Fibroblast of lung (primary cell): ENCODE measurements at regions not wholly inside any gene's neighbourhood (a gene's known extent, or its start where the extent isn't known, plus 50 kb on each side); places are given as distances from the start of the nearest gene placed in this dataset.

Experiments
- DNase-seq, 2 donors: peaks; one replicate each; pipeline versions ENCODE4 v3.0.0 to v3.0.0-alpha.2; 2010; ENCODE audit warnings: low read depth in 2 of 2
- H2AFZ ChIP-seq: 2 replicates; pipeline ENCODE4 v1.5.1; 2012; ENCODE audit warnings: low read length, control low read depth, inconsistent platforms
- H3K27ac ChIP-seq: 2 replicates; pipeline ENCODE4 v1.5.1; 2011; ENCODE audit warnings: low read length, control low read depth; ENCODE audit not compliant: insufficient read depth
- H3K27me3 ChIP-seq: 2 replicates; pipeline ENCODE4 v1.5.1; 2011; ENCODE audit warnings: mild to moderate bottlenecking, low read length; ENCODE audit not compliant: control insufficient read depth, insufficient read depth
- H3K36me3 ChIP-seq: 2 replicates; pipeline ENCODE4 v1.5.1; 2011; ENCODE audit warnings: low read length; ENCODE audit not compliant: control insufficient read depth, insufficient read depth
- H3K4me1 ChIP-seq: 2 replicates; pipeline ENCODE4 v1.5.1; 2011; ENCODE audit warnings: low read length; ENCODE audit not compliant: control insufficient read depth, insufficient read depth; ENCODE audit errors: extremely low read depth
- H3K4me2 ChIP-seq: 2 replicates; pipeline ENCODE4 v1.5.1; 2011; ENCODE audit warnings: low read length, control low read depth; ENCODE audit not compliant: insufficient read depth; ENCODE audit errors: extremely low read depth
- H3K4me3 ChIP-seq, 4 experiments: fragments of 200-600 bp in 1 of 4; sonication (generic) in 1 of 4; replicated peaks in 1 of 4; 2 replicates each; pipeline ENCODE4 v1.5.1; 2011 to 2016; ENCODE audit warnings: low read length in 4 of 4, low read depth in 3 of 4, mild to moderate bottlenecking in 3 of 4, control low read depth in 2 of 4, inconsistent platforms in 1 of 4, mixed read lengths in 1 of 4; ENCODE audit not compliant: insufficient read depth in 1 of 4; ENCODE audit errors: control extremely low read depth in 1 of 4
- H3K79me2 ChIP-seq: 2 replicates; pipeline ENCODE4 v1.5.1; 2012; ENCODE audit warnings: mild to moderate bottlenecking, low read length, inconsistent platforms; ENCODE audit not compliant: control insufficient read depth, insufficient read depth
- H3K9ac ChIP-seq: 2 replicates; pipeline ENCODE4 v1.5.1; 2011; ENCODE audit warnings: mild to moderate bottlenecking, low read length, control low read depth; ENCODE audit not compliant: insufficient read depth
- H3K9me3 ChIP-seq: 2 replicates; pipeline ENCODE4 v1.5.1; 2012; ENCODE audit warnings: low read depth, low read length; ENCODE audit not compliant: control insufficient read depth, insufficient read depth
- H4K20me1 ChIP-seq: 2 replicates; pipeline ENCODE4 v1.5.1; 2011; ENCODE audit warnings: low read length; ENCODE audit not compliant: control insufficient read depth, insufficient read depth; ENCODE audit errors: extremely low read depth
- CTCF ChIP-seq, 2 donors: IDR thresholded peaks in 1 of 2; conservative IDR thresholded peaks in 1 of 2; 1 replicate in 1 of 2; 2 replicates in 1 of 2; pipeline ENCODE4 v1.5.1; 2011 to 2012; ENCODE audit warnings: low read length in 2 of 2, control low read depth in 1 of 2, inconsistent platforms in 1 of 2, low read depth in 1 of 2, mild to moderate bottlenecking in 1 of 2
- EZH2 ChIP-seq: IDR thresholded peaks from 2 replicates; pipeline ENCODE4 v1.5.1; 2012; ENCODE audit warnings: low read length, control low read depth, mild to moderate bottlenecking; ENCODE audit errors: missing control alignments

GRCh38 chr6:71721642-71722041 is 164.7 kb upstream of the RIMS1 start:
- peak in 1 of 2 donors; percentile 57 for DNase-seq
- Histone ChIP-seq H3K79me2 (no peaks in the 10 kb centered on the region), H4K20me1 (no peaks in the 10 kb centered on the region), H3K27me3 (no peaks in the 10 kb centered on the region), H3K9me3 (no peaks in the 10 kb centered on the region), H3K27ac (no peak overlapping the region), H3K9ac (no peak overlapping the region), H3K4me1 (no peaks in the 10 kb centered on the region), H2AFZ (no peak overlapping the region), H3K4me3 (no peak overlapping the region), H3K4me2 (no peak overlapping the region), H3K36me3 (no peaks in the 10 kb centered on the region)
- TF ChIP-seq EZH2 (no peak), CTCF (conservative IDR thresholded peaks at IDR 0.05 in 1 of 2, IDR thresholded peaks at IDR 0.05 in 1 of 2; ENCODE audit: low read depth in 1 of 2, low read length in 2 of 2) (no peak)

- Histone ChIP-seq H3K79me2 (no peaks in the 10 kb centered on the region), H3K36me3 (no peaks in the 10 kb centered on the region), H3K4me1 (no peaks in the 10 kb centered on the region), H3K9me3 (no peaks in the 10 kb centered on the region), H3K27me3 (no peaks in the 10 kb centered on the region), H3K9ac (no peak overlapping the region), H3K4me3 (no peak overlapping the region), H2AFZ (no peak overlapping the region), H4K20me1 (no peaks in the 10 kb centered on the region), H3K27ac (no peak overlapping the region), H3K4me2 (no peak overlapping the region)
- TF ChIP-seq CTCF (conservative IDR thresholded peaks at IDR 0.05 in 1 of 2, IDR thresholded peaks at IDR 0.05 in 1 of 2; ENCODE audit: low read depth in 1 of 2, low read length in 2 of 2) (no peak), EZH2 (no peak)
- no peak for DNase-seq
These were observed 163.6 kb upstream of the RIMS1 start for GRCh38 chr6:71722736-71723135.

- Histone ChIP-seq H3K79me2 (no peaks in the 10 kb centered on the region), H3K9ac (no peak overlapping the region), H3K36me3 (no peaks in the 10 kb centered on the region), H2AFZ (no peak overlapping the region), H3K27ac (no peak overlapping the region), H3K4me3 (no peak overlapping the region), H3K4me2 (no peak overlapping the region), H3K9me3 (no peaks in the 10 kb centered on the region), H3K27me3 (no peaks in the 10 kb centered on the region), H3K4me1 (no peaks in the 10 kb centered on the region), H4K20me1 (no peaks in the 10 kb centered on the region)
- DNase-seq, result peak in 1 of 2 donors; percentile 28
- TF ChIP-seq EZH2, result no peak
- TF ChIP-seq CTCF (conservative IDR thresholded peaks at IDR 0.05 in 1 of 2, IDR thresholded peaks at IDR 0.05 in 1 of 2; ENCODE audit: low read depth in 1 of 2, low read length in 2 of 2), result no peak
These were observed 161.8 kb upstream of the RIMS1 start for GRCh38 chr6:71724456-71725125.
